HG03097 (cell line): ENCODE measurements at regions not wholly inside any gene's neighbourhood (a gene's known extent, or its start where the extent isn't known, plus 50 kb on each side); places are given as distances from the start of the nearest gene placed in this dataset.
A peak's percentile ranks its signal among the peaks of the same experiment; 100 is the strongest.

Source experiments
- ATAC-seq: cut with Tn5 transposase; IDR thresholded peaks from one replicate; pipeline ENCODE4 v1.9.1; 2021; ENCODE audit not compliant: unreplicated experiment, low FRiP score

- ATAC-seq = no peak
Measured at GRCh38 chr4:123256901-123257300, 139.7 kb upstream of the SPRY1 start.

- no peak for ATAC-seq
Measured at GRCh38 chr4:123257591-123257990, 139.0 kb upstream of the SPRY1 start.

- ATAC-seq = no peak
Measured at GRCh38 chr4:123259676-123260646, 136.6 kb upstream of the SPRY1 start.

GRCh38 chr4:123260653-123261052 lies 135.9 kb upstream of the SPRY1 start:
- no peak for ATAC-seq

DNA sequence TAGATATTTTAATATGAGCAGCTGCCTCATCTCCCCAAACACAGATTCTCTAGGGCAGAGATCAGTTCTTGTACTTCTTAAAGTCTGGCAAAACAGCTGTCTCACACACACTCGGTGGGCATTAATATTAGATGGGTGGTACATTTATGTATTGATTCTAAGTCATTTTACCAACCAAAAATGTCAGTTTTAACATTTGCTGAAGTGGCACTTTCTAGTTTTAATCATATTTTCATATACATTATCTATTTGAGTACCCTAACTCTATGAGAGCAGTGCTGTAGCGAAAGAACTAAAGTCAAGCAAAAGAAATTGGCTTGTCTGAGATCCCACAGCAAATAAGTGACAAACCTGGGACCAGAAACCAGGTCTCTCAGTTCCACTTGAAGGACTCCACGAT lies 134.5 kb upstream of the SPRY1 start:
- no peak for ATAC-seq

DNA sequence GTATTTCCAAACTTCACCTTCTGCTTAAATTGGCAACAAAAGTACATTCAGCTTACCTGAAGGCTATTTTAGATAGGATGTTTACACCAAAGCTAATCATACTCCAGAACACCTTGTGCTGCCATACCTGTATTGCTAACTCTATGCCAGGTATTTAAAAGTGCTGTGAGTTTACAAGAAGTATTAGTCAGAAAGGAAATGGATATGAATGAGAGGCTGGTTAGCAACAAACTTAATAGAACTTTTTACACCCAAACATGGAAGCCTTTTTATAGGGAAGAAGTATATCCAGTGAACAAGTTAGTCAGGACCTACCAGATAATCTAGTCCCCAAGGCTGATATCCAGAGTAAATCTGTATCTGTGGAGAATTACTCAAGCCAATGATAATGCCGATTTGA lies 131.2 kb upstream of the SPRY1 start:
- no peak for ATAC-seq

DNA sequence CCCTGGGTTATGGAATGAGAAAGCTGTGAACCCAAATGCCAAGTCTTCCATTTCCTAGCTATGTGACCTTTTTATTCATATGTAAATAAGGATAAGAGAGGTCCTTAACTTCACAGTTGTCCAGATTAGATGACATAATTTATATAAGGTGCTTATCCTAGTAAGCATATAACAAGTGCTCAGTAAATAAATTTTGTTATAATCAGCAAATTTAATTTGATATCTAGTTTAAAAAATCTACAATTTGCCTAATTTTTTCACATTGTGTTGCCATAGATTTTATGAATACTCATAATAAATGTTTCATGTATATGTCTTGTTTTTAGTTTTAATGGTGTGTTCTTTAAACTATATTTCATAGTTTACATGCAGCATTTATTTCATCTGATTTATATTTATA lies 130.4 kb upstream of the SPRY1 start:
- ATAC-seq = no peak

DNA sequence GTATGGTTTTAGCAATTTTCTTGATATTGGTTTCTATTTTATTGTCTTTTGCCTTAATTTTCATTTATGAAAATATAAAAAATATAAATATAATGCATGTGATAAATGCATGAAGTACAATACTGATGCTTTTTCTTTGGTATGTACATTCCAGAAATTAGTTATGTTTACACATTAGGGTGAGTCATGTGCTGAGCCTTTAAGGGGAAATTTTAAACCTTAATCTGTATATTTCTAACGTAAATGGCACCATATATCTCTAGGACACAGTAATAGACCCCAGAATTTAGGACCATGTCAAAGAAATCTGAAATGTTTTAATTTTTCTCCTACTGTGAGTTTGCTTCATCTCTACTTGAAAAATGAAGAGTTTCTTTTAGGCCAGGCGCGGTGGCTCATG lies 117.8 kb upstream of the SPRY1 start:
- ATAC-seq = no peak

DNA sequence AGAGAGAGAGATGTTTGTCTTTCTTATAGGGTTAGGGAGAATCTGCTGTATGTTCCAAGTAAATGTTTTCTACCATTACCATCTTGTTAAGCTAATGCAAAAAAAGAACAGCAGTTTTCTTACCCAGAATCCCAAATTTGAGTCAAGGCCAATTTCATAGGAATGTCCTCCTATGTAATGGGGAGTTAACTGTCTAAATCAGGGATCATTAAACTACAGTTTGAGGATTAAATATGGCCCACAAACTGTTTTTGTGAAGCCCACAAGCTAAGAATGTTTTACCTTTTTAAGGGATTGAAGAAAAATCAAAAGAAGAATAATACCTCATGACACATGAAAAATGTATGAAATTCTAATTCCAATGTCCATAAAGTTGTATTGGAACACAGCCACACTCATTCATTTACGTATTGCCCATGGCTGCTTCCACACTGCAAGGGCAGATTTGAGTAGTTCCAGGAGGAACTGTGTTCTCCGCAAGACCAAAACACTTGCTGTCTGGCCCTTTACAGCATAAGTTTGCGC lies 113.2 kb upstream of the SPRY1 start:
- no peak for ATAC-seq

DNA sequence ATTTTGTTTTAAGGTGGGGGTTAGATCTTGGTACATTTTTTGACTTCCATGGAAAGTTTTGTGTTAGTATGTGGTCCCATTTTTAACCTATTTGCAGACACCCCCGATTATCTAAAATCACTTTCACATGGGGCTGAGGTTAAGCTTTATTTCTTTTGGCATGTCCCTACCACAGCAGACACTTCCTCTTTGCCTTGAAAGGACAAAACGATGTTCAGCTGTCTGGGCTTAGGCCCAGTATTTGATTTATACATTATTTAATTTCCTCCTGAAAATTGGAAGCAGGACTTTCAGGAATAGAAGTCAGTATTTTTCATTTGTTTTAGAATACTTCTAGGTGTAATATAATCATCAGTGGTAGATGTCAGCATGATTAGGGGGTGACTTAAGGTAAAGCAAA lies 112.4 kb upstream of the SPRY1 start:
- no peak for ATAC-seq

- ATAC-seq = no peak
Measured at GRCh38 chr4:123286903-123287466, 109.6 kb upstream of the SPRY1 start.

DNA sequence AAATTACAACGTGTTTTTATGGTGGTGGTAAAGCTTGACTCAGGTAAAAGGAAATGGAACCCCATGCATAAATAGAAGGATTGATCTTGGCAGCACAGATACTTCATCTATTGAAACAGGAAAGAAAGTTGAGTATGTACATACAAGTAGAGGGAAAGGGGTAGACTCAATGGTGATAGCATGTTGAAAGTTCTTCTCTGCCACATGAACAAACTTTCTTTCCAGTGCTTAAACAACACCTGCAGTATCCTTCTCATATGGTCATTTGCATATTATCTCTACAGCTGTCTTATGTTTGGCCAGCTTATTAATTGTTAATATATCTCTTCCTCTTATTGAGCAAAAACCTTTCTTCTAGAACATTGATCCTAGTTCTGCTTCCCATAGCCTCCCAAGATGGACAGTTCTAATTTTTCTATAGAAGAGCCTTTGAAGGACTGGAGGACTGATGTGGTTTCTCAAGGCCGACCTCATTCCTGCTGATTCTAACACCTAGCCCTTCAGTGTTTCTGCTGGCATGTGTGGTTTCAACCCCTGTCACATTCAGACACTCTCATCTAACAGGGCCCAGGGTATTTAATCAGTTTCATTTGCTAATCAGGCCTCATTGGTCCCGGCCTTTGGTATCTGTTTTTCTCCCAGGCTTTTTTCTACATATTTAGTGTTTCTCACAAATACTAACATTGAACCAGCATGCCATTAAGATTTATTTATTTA lies 108.1 kb upstream of the SPRY1 start:
- peak; percentile 85 for ATAC-seq

DNA sequence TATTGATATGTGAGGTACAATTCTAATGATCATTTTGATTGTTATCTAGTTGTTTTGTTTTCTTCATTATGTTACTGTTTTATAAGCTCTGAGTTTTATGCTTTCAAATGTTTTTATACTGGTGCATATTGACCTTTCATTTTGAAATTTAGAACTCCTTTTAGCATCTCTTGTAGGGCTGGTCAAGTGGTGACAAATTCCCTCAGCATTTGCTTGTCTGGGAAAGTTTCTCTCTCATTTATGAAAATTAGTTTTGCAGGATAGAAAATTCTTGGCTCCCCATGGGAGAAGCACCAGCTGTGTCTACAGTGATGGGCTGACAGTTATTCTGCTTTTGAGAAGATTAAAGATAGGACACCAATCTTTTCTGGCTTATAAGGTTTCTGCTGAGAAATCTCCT lies 105.3 kb upstream of the SPRY1 start:
- ATAC-seq = no peak

GRCh38 chr4:123297836-123298235 lies 98.8 kb upstream of the SPRY1 start:
- ATAC-seq = no peak

- no peak for ATAC-seq
Measured at GRCh38 chr4:123298261-123298660, 98.3 kb upstream of the SPRY1 start.

GRCh38 chr4:123298801-123299200 lies 97.8 kb upstream of the SPRY1 start:
- ATAC-seq = no peak

GRCh38 chr4:123299212-123299691 lies 97.3 kb upstream of the SPRY1 start:
- ATAC-seq = no peak

GRCh38 chr4:123300222-123301039 lies 96.2 kb upstream of the SPRY1 start:
- ATAC-seq = no peak

DNA sequence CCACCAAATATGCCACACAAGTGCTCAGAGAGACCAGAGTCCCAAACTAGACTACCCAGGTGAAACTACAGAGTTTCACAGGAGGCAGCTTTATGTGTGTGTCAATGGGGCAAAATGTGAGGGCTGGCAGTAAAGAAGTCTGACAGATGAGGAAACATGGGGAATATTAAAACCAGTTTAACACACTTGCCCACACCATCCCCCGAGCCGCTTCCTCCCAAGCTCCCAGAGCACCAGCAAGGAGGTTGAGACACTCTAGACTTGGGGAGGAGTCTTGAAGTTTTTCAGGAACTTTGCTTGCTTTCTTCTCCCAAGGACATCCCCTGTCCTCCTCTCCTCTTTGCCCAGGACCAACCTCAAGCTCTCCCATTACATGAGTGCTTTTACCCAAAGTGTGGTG lies 94.7 kb upstream of the SPRY1 start:
- ATAC-seq = no peak
